PC-9 (cell line): ENCODE measurements at regions not wholly inside any gene's neighbourhood (a gene's known extent, or its start where the extent isn't known, plus 50 kb on each side); places are given as distances from the start of the nearest gene placed in this dataset.

Experiments
- BruUV-seq: library from RNA; stranded (reverse); fragments of 400-500 nt; replicated peaks from 2 replicates; lab custom pipeline; 2021; lab: Mats Ljungman, UMichigan
- CTCF ChIA-PET: fragments of 300-600 bp; sonication (Branson Sonifier 250); formaldehyde crosslinking; loops from one replicate; lab custom pipeline; 2022; ENCODE audit warnings: antibody characterized with exemption; lab: Charles Lee
- POLR2A ChIA-PET: fragments of 300-600 bp; sonication (Branson Sonifier 250); formaldehyde crosslinking; loops from one replicate; lab custom pipeline; 2022; ENCODE audit warnings: antibody characterized with exemption; ENCODE audit not compliant: unreplicated experiment; lab: Charles Lee
- DNase-seq, 2 experiments: peaks; one replicate each; pipeline versions ENCODE4 v3.0.0 to v3.0.0-alpha.2; 2015 to 2022; ENCODE audit warnings: mixed read lengths in 1 of 2
- H2AFZ ChIP-seq: fragments of 200-600 bp; sonication (generic); 2 replicates; pipeline ENCODE4 v1.8.1; 2017; ENCODE audit warnings: antibody characterized with exemption
- H3F3A ChIP-seq: fragments of 200-600 bp; sonication (generic); 2 replicates; pipeline ENCODE4 v1.8.1; 2017; ENCODE audit warnings: antibody characterized with exemption, mild to moderate bottlenecking, low read depth; ENCODE audit not compliant: insufficient read depth
- H3K27ac ChIP-seq: fragments of 200-600 bp; sonication (generic); 2 replicates; pipeline ENCODE4 v1.6.1; 2016; ENCODE audit warnings: mixed run types
- H3K27me3 ChIP-seq: fragments of 200-600 bp; sonication (generic); 2 replicates; pipeline ENCODE4 v1.6.1; 2016; ENCODE audit warnings: low read depth, mixed run types; ENCODE audit not compliant: insufficient read depth
- H3K36me3 ChIP-seq: fragments of 200-600 bp; sonication (generic); 2 replicates; pipeline ENCODE4 v1.6.1; 2016; ENCODE audit warnings: low read depth, mixed run types
- H3K4me1 ChIP-seq: fragments of 200-600 bp; sonication (generic); replicated peaks from 2 replicates; pipeline ENCODE4 v1.6.1; 2016; ENCODE audit warnings: mixed run types; ENCODE audit not compliant: insufficient read depth
- H3K4me2 ChIP-seq: fragments of 200-600 bp; sonication (generic); 2 replicates; pipeline ENCODE4 v1.6.1; 2017; ENCODE audit warnings: mixed run types
- H3K4me3 ChIP-seq: fragments of 200-600 bp; sonication (generic); 2 replicates; pipeline ENCODE4 v1.6.1; 2016; ENCODE audit warnings: mixed run types
- H3K79me2 ChIP-seq: fragments of 200-600 bp; sonication (generic); 2 replicates; pipeline ENCODE4 v1.6.1; 2017; ENCODE audit warnings: low read depth, mixed run types
- H3K9me2 ChIP-seq: fragments of 200-600 bp; sonication (generic); 2 replicates; pipeline ENCODE4 v1.8.1; 2017; ENCODE audit warnings: mild to moderate bottlenecking; ENCODE audit not compliant: insufficient read depth
- H3K9me3 ChIP-seq: fragments of 200-600 bp; sonication (generic); 2 replicates; pipeline ENCODE4 v1.8.1; 2016; ENCODE audit warnings: low read depth; ENCODE audit not compliant: insufficient read depth
- H4K20me1 ChIP-seq: fragments of 200-600 bp; sonication (generic); 2 replicates; pipeline ENCODE4 v1.8.1; 2017; ENCODE audit not compliant: insufficient read depth
- EZH2 ChIP-seq: fragments of 200-600 bp; sonication (generic); IDR thresholded peaks from 2 replicates; pipeline ENCODE4 v1.8.0; 2017; ENCODE audit warnings: antibody characterized with exemption, low read depth
- intact Hi-C: fragments of 100-400 bp; cut with micrococcal nuclease; formaldehyde crosslinking; loops from one replicate; pipeline ENCODE4 v1.10.0; 2022; ENCODE audit not compliant: unreplicated experiment
- TF ChIP-seq, protein P1 (sequence below): fragments of 200-600 bp; sonication (generic); conservative IDR thresholded peaks from 2 replicates; pipeline ENCODE4 v1.6.1; 2017; ENCODE audit warnings: mixed run types, antibody characterized with exemption, mild to moderate bottlenecking, moderate library complexity

DNA sequence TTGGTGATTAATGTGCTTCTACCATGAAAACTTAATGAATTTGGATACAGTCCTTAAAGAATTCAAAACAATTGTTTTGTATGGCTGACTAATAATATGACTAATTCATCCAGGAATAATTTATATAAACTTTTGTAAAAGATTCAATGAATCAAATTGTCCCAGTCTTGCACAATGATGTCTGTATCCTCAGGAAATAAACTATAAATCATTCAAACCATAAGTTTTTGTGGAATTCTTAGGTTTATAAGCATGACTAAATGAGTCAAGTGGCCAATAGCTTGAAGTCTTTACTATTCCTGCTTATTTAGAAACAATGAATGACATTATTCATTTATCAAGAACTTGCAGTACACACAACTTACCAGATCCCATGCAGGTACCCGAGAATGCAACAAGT lies 935.0 kb upstream of the INTU start:
- Histone ChIP-seq H3K9me2 (0 out of 2 replicates have a peak, but pooled peaks cover 5% of the 10 kb centered on the region), H3F3A (no peaks in the 10 kb centered on the region), H3K27me3 (no peaks in the 10 kb centered on the region), H2AFZ (no peak overlapping the region), H3K36me3 (no peaks in the 10 kb centered on the region), H3K4me1 (no peaks in the 10 kb centered on the region), H4K20me1 (no peaks in the 10 kb centered on the region), H3K27ac (no peak overlapping the region), H3K4me2 (no peak overlapping the region), H3K9me3 (no peaks in the 10 kb centered on the region), H3K79me2 (no peaks in the 10 kb centered on the region), H3K4me3 (no peak overlapping the region)
- no peak for DNase-seq
- intact Hi-C loops = no loop called here
- TF ChIP-seq, protein P1, sequence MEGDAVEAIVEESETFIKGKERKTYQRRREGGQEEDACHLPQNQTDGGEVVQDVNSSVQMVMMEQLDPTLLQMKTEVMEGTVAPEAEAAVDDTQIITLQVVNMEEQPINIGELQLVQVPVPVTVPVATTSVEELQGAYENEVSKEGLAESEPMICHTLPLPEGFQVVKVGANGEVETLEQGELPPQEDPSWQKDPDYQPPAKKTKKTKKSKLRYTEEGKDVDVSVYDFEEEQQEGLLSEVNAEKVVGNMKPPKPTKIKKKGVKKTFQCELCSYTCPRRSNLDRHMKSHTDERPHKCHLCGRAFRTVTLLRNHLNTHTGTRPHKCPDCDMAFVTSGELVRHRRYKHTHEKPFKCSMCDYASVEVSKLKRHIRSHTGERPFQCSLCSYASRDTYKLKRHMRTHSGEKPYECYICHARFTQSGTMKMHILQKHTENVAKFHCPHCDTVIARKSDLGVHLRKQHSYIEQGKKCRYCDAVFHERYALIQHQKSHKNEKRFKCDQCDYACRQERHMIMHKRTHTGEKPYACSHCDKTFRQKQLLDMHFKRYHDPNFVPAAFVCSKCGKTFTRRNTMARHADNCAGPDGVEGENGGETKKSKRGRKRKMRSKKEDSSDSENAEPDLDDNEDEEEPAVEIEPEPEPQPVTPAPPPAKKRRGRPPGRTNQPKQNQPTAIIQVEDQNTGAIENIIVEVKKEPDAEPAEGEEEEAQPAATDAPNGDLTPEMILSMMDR = no peak
- TF ChIP-seq EZH2 = no peak
- ChIA-PET CTCF (no interaction called here), POLR2A (no interaction called here)
- BruUV-seq = no TSS peak

DNA sequence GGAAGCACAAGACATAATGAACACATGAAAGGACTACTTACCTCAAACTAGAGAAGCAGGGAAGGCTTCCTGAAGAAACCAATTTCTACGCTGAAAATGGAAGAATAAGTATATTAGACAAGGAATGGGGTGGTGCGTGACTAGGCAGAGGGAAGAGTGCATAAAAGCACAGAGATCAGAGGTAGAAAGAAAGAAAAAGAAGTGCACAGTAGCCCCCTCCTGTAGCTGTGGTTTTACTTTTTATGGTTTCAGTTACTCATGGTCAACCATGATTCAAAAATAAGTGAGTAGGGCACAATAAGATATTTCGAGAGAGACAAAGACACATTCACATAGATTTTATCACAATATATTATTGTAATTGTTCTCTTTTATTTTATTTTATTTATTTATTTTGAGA lies 934.5 kb upstream of the INTU start:
- CTCF ChIA-PET = no interaction called here
- Histone ChIP-seq H3K9me2 (0 out of 2 replicates have a peak, but pooled peaks cover under 1% of the 10 kb centered on the region), H3K4me1 (no peaks in the 10 kb centered on the region), H3K79me2 (no peaks in the 10 kb centered on the region), H3K27me3 (no peaks in the 10 kb centered on the region), H3K36me3 (no peaks in the 10 kb centered on the region), H2AFZ (no peak overlapping the region), H3F3A (no peaks in the 10 kb centered on the region), H3K4me2 (no peak overlapping the region), H3K9me3 (no peaks in the 10 kb centered on the region), H4K20me1 (no peaks in the 10 kb centered on the region), H3K27ac (no peak overlapping the region), H3K4me3 (no peak overlapping the region)
- no peak for DNase-seq
- TF ChIP-seq, protein P1 = no peak
- TF ChIP-seq EZH2 = no peak
- intact Hi-C loops = no loop called here
- POLR2A ChIA-PET = no interaction called here
- no TSS peak for BruUV-seq

DNA sequence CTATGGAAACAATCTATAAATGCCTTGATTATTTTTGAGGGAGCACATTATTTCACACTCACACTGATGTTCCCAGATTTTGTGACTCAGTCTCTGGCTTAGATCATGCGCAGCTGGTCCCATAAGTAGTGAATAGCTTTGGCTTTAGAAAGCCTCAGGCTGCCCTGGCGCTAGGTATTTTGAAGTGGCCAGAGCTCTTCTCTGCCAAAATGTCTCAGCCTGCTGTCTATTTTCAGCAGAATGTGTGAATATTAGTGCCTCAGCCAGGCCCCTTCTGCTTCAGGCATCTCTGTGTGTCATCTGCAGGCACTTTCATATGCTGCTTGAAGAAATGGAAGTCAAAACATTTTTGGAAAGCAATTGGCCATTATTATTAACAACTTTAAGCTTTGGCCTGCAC lies 931.0 kb upstream of the INTU start:
- TF ChIP-seq EZH2 = no peak
- TF ChIP-seq, protein P1 = no peak
- CTCF ChIA-PET = no interaction called here
- no peak for DNase-seq
- H3K36me3 ChIP-seq = no peaks in the 10 kb centered on the region
- H3K9me3 ChIP-seq = no peaks in the 10 kb centered on the region
- H3K4me1 ChIP-seq = no peaks in the 10 kb centered on the region
- no TSS peak for BruUV-seq
- H3K79me2 ChIP-seq = no peaks in the 10 kb centered on the region
- no peak overlapping the region for H3K4me3 ChIP-seq
- no peaks in the 10 kb centered on the region for H3K27me3 ChIP-seq
- POLR2A ChIA-PET = no interaction called here
- no peaks in the 10 kb centered on the region for H4K20me1 ChIP-seq
- intact Hi-C loops = no loop called here
- no peak overlapping the region for H3K4me2 ChIP-seq
- no peak overlapping the region for H3K27ac ChIP-seq
- H3F3A ChIP-seq = no peaks in the 10 kb centered on the region
- peak overlapping the region; percentile 34; the same call in 1 of the 2 replicates for H2AFZ ChIP-seq
- no peaks in the 10 kb centered on the region for H3K9me2 ChIP-seq
